ENCODE measurements at regions not wholly inside any gene's neighbourhood (a gene's known extent, or its start where the extent isn't known, plus 50 kb on each side); places are given as distances from the start of the nearest gene placed in this dataset.

DNA sequence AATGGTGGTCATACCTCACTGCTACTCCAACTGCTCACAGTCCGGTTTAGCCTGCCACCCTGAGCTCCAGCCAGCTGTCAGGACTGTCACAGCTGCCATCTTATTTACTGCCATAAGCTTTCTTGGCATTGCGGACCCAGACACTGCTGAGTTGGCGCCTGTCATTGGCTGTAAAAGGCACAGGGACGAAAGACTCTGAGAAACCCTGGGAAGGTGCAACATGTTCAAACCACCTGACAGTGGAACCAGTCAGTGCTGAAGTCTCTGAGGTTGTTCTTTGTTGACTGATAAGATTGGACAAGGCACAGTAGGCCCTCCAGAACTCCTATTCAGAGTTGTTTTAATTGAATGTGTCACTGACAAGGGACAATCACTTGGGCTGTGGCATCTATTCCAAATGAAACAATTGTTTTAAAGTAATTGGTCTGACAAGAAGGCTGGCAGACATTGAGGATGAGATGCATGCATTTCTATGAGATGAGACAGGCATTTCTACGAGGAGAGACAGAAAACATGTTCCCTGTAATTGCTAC lies 927.8 kb downstream of the STPG2 start:
- TF ChIP-seq, protein P1, sequence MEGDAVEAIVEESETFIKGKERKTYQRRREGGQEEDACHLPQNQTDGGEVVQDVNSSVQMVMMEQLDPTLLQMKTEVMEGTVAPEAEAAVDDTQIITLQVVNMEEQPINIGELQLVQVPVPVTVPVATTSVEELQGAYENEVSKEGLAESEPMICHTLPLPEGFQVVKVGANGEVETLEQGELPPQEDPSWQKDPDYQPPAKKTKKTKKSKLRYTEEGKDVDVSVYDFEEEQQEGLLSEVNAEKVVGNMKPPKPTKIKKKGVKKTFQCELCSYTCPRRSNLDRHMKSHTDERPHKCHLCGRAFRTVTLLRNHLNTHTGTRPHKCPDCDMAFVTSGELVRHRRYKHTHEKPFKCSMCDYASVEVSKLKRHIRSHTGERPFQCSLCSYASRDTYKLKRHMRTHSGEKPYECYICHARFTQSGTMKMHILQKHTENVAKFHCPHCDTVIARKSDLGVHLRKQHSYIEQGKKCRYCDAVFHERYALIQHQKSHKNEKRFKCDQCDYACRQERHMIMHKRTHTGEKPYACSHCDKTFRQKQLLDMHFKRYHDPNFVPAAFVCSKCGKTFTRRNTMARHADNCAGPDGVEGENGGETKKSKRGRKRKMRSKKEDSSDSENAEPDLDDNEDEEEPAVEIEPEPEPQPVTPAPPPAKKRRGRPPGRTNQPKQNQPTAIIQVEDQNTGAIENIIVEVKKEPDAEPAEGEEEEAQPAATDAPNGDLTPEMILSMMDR (IDR thresholded peaks at IDR 0.05; ENCODE audit: low read depth, low read length, missing control alignments) = no peak
- DNase-seq (ENCODE audit: low read depth) = no peak

DNA sequence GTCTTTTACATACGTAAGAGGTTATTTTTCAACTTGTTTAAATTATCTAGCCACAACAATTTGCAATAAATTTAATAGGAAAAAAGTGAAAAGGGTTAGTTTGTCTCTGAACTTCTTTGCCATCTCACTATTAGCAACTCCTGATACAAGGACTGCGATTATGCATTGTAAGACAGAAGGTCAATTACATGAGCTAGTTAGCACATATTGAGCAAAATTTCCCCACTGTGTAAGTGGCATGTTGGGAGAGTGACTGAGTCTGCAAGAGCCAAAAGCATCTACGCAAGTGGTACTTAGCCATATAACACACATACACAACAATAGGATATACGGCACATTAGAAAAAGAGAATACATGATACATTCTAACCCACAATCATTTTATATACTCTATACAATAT lies 927.2 kb downstream of the STPG2 start:
- TF ChIP-seq, protein P1 (IDR thresholded peaks at IDR 0.05; ENCODE audit: low read depth, low read length, missing control alignments) = no peak
- DNase-seq (ENCODE audit: low read depth) = no peak
- H3K4me3 ChIP-seq (ENCODE audit: low read depth, low read length) = no peak overlapping the region

More for the DNA sequence above, 927.8 kb downstream of the STPG2 start:
- no peak overlapping the region for H3K4me3 ChIP-seq (ENCODE audit: low read depth, low read length)

DNA sequence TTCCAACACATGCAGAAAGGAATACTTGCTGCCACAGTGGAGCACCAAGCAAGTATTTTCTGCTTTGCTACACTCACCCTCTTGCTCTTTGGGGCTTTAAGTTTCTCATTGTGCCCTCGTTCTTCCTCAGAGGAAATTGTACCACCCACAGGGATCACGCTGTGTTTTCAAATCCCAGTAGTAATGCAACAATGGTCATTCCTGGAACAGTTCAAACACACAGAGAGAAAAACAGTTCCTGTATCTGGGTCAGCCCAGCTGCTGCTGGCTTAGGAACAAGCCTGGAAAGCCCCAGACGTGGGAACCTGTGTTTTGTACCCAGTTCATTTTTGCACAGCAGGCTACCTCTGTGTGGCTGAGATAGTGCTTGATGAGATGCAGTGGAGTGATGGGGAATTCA lies 907.8 kb downstream of the STPG2 start:
- TF ChIP-seq, protein P1 (IDR thresholded peaks at IDR 0.05; ENCODE audit: low read depth, low read length, missing control alignments) = no peak
- DNase-seq (ENCODE audit: low read depth) = no peak
- no peak overlapping the region for H3K4me3 ChIP-seq (ENCODE audit: low read depth, low read length)

DNA sequence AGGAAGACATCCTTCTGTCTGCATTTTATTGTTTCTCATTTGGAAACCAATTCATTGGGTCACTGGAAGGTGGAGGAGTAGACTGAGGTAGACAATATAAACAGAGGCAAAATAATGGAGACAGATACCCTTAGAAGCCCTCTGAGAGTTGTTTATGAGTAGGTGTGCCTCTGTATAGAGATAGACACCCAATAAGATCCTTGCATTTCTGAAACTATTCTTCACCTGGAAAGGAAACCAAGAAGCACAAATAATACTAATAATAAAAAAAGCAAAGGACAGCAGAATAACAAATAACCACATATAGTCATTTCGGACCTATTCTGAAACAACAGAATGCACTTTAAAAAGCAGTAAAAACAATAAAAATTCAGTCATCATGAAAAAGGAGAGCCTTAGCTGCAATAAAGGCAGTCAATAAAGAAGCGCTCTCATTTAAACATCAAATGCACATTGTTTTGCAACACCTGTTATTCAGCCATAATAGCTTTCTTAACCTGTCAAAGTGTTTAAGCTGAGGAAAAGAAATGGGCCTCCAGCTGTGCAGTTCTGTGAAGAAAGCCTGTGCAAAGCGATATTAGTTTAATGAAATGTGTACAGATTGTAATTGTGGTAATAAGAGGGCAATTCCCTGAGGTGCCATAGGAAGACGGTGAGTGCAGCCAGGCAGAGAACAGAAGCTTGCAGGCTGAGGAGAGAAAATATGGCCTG lies 904.2 kb downstream of the STPG2 start:
- TF ChIP-seq, protein P1 (IDR thresholded peaks at IDR 0.05; ENCODE audit: low read depth, low read length, missing control alignments) = no peak
- DNase-seq (ENCODE audit: low read depth) = no peak
- no peak overlapping the region for H3K4me3 ChIP-seq (ENCODE audit: low read depth, low read length)

DNA sequence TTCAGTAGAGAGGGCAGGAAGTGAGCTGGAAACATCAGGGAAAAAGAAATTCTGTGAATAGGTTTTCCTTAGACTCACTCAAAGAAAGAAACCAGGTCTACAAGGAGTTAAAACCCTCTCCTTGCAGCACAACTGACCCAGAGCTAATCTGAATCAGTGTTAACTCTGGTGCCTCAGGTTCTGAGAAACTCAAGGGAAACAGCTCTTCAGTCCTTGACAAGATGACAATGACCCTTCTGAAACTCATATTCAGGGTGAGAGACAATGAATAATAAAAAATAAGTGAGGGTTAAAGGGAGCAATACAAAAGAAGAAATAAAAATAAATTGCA lies 903.6 kb downstream of the STPG2 start:
- TF ChIP-seq, protein P1 (IDR thresholded peaks at IDR 0.05; ENCODE audit: low read depth, low read length, missing control alignments) = no peak
- no peak for DNase-seq (ENCODE audit: low read depth)
- no peak overlapping the region for H3K4me3 ChIP-seq (ENCODE audit: low read depth, low read length)

DNA sequence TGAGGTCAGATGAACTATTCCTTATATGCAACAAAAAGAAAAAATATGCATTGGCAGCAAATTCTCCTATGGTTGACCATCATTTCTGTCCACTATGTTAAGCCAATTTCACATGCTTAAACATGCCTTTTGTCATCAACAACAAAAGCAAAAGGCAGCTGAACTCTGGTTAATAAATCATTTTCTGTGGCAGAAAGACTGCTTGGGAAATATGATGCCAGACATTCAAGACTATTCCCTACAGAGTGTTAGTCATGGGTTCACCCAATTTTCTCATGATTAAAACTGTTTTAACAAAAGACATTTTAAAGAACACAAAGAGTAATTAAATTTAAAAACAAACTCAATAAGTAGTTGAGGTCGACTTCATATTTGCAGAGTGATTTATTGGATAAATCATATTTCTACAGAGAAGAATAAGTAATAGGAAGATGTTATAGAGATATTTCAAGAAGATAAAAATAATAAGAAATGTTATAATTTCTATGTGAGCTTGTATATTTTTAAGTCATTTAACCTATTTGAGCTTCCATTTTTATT lies 890.6 kb downstream of the STPG2 start:
- TF ChIP-seq, protein P1 (IDR thresholded peaks at IDR 0.05; ENCODE audit: low read depth, low read length, missing control alignments) = no peak
- DNase-seq (ENCODE audit: low read depth) = no peak

DNA sequence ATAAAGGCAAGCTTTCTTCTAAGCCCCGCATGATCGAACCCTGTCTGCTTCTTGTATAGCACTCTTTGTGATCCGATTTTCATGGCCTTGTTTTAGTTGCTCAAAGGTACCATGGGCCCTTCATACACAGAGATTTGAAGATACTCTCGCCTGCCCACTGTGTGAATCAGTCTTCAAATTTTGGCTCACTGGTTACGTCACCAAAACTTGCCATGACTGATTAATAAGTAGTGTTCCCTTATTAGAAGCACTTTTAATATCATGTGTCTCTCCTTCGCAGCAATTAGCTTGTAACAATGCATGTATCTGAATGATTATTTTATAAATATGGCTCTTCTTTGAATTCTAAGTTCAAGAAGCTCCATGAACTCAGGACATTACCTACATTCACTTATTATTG lies 880.5 kb downstream of the STPG2 start:
- TF ChIP-seq, protein P1 (IDR thresholded peaks at IDR 0.05; ENCODE audit: low read depth, low read length, missing control alignments) = no peak
- no peak overlapping the region for H3K4me3 ChIP-seq (ENCODE audit: low read depth, low read length)
- no peak for DNase-seq (ENCODE audit: low read depth)

More for the DNA sequence above, 890.6 kb downstream of the STPG2 start:
- no peak overlapping the region for H3K4me3 ChIP-seq (ENCODE audit: low read depth, low read length)

Data from GM12864 (cell line).